GM23338 (cell line): ENCODE measurements at regions not wholly inside any gene's neighbourhood (a gene's known extent, or its start where the extent isn't known, plus 50 kb on each side); places are given as distances from the start of the nearest gene placed in this dataset.
"Not testable (repeated sequence)": the region's sequence is repeated elsewhere in the genome, so short reads cannot be mapped to it uniquely, and the experiment has no call there.

Source experiments
- ATAC-seq: fragments of 200-7000 bp; cut with Tn5 transposase; 3 replicates; pipeline ENCODE4 v1.9.1; 2020
- DNase-seq: peaks from one replicate; pipeline ENCODE4 v3.0.0-alpha.2; 2015; ENCODE audit warnings: low spot score
- H2AFZ ChIP-seq: fragments of 200-600 bp; sonication (generic); 2 replicates; pipeline ENCODE4 v1.8.0; 2016; ENCODE audit warnings: antibody characterized with exemption, mild to moderate bottlenecking, moderate library complexity
- H3F3A ChIP-seq: fragments of 200-600 bp; sonication (generic); replicated peaks from 2 replicates; pipeline ENCODE4 v1.8.0; 2017; ENCODE audit warnings: antibody characterized with exemption, mixed run types, low read depth
- H3K27ac ChIP-seq: fragments of 200-600 bp; sonication (generic); 2 replicates; pipeline ENCODE4 v1.6.1; 2016; ENCODE audit warnings: low read depth
- H3K27me3 ChIP-seq: fragments of 200-600 bp; sonication (generic); 2 replicates; pipeline ENCODE4 v1.8.0; 2016; ENCODE audit warnings: mild to moderate bottlenecking, mixed run types, moderate library complexity; ENCODE audit not compliant: insufficient read depth
- H3K36me3 ChIP-seq: fragments of 200-600 bp; sonication (generic); 2 replicates; pipeline ENCODE4 v1.8.0; 2016; ENCODE audit warnings: mild to moderate bottlenecking; ENCODE audit not compliant: insufficient read depth
- H3K4me1 ChIP-seq: fragments of 200-600 bp; sonication (generic); 2 replicates; pipeline ENCODE4 v1.8.0; 2016; ENCODE audit warnings: mild to moderate bottlenecking, moderate library complexity; ENCODE audit not compliant: insufficient read depth
- H3K4me2 ChIP-seq: fragments of 200-600 bp; sonication (generic); 2 replicates; pipeline ENCODE4 v1.7.1; 2017; ENCODE audit warnings: mixed run types
- H3K4me3 ChIP-seq: fragments of 200-600 bp; sonication (generic); 2 replicates; pipeline ENCODE4 v1.6.1; 2016; ENCODE audit warnings: mixed run types
- H3K79me2 ChIP-seq: fragments of 200-600 bp; sonication (generic); replicated peaks from 2 replicates; pipeline ENCODE4 v1.8.0; 2017; ENCODE audit warnings: mild to moderate bottlenecking; ENCODE audit not compliant: insufficient read depth
- H3K9me2 ChIP-seq: fragments of 200-600 bp; sonication (generic); 2 replicates; pipeline ENCODE4 v1.8.0; 2017; ENCODE audit not compliant: insufficient read depth
- H4K20me1 ChIP-seq: fragments of 200-600 bp; sonication (generic); replicated peaks from 2 replicates; pipeline ENCODE4 v1.8.0; 2017; ENCODE audit warnings: mild to moderate bottlenecking; ENCODE audit not compliant: insufficient read depth
- H3K27ac Mint-ChIP-seq: 2 replicates; pipeline ENCODE4 v1.8.0; 2020; ENCODE audit warnings: inconsistent platforms, mild to moderate bottlenecking, moderate library complexity, mixed read lengths
- H3K27me3 Mint-ChIP-seq: 3 replicates; pipeline ENCODE4 v1.8.0; 2022; ENCODE audit warnings: low read depth, mild to moderate bottlenecking, moderate library complexity, mixed read lengths, inconsistent platforms; ENCODE audit not compliant: insufficient read depth, poor library complexity
- H3K36me3 Mint-ChIP-seq: 3 replicates; pipeline ENCODE4 v1.8.0; 2021; ENCODE audit warnings: low read depth, mild to moderate bottlenecking, inconsistent platforms, moderate library complexity, mixed read lengths
- H3K4me1 Mint-ChIP-seq: 3 replicates; pipeline ENCODE4 v1.8.0; 2020; ENCODE audit warnings: mild to moderate bottlenecking, inconsistent platforms, mixed read lengths
- H3K4me3 Mint-ChIP-seq: 3 replicates; pipeline ENCODE4 v1.8.0; 2021; ENCODE audit warnings: moderate library complexity, mild to moderate bottlenecking, inconsistent platforms, mixed read lengths
- H3K9me3 Mint-ChIP-seq: 3 replicates; pipeline ENCODE4 v1.8.0; 2020; ENCODE audit warnings: moderate library complexity, mild to moderate bottlenecking, inconsistent platforms, mixed read lengths
- EZH2 ChIP-seq: fragments of 200-600 bp; sonication (generic); IDR thresholded peaks from one replicate; pipeline ENCODE4 v1.8.0; 2017; ENCODE audit warnings: antibody characterized with exemption, mild to moderate bottlenecking, low read depth; ENCODE audit not compliant: unreplicated experiment
- EZH2phosphoT487 ChIP-seq: fragments of 200-600 bp; sonication (generic); IDR thresholded peaks from one replicate; pipeline ENCODE4 v1.8.1; 2018; ENCODE audit warnings: antibody characterized with exemption; ENCODE audit not compliant: unreplicated experiment
- JUNB ChIP-seq: IDR thresholded peaks from one replicate; pipeline ENCODE4 v1.6.1; 2016; ENCODE audit warnings: antibody characterized with exemption; ENCODE audit not compliant: unreplicated experiment
- NANOG ChIP-seq: IDR thresholded peaks from 2 replicates; pipeline ENCODE4 v1.6.1; 2016; ENCODE audit warnings: antibody characterized with exemption, borderline replicate concordance
- ZNF114 ChIP-seq: fragments of 250-450 bp; sonication (Bioruptor Pico); IDR thresholded peaks from 2 replicates; pipeline ENCODE4 v1.5.0; 2020; ENCODE audit warnings: mild to moderate bottlenecking, moderate library complexity
- ZNF331 ChIP-seq: fragments of 250-450 bp; sonication (Bioruptor Pico); IDR thresholded peaks from 2 replicates; pipeline ENCODE4 v1.5.0; 2020; ENCODE audit warnings: low read depth, mild to moderate bottlenecking, moderate library complexity
- TF ChIP-seq, protein P1 (sequence below): IDR thresholded peaks from one replicate; pipeline ENCODE4 v1.6.1; 2018; ENCODE audit warnings: antibody characterized with exemption; ENCODE audit not compliant: unreplicated experiment
- TF ChIP-seq, protein P2 (sequence below), 2 experiments: fragments of 200-600 bp in 1 of 2; sonication (generic) in 1 of 2; conservative IDR thresholded peaks; 2 replicates each; pipeline versions ENCODE4 v1.5.1 to v1.6.1; 2016 to 2017; ENCODE audit warnings: antibody characterized with exemption in 2 of 2, low read depth in 2 of 2, mild to moderate bottlenecking in 2 of 2, moderate library complexity in 1 of 2

DNA sequence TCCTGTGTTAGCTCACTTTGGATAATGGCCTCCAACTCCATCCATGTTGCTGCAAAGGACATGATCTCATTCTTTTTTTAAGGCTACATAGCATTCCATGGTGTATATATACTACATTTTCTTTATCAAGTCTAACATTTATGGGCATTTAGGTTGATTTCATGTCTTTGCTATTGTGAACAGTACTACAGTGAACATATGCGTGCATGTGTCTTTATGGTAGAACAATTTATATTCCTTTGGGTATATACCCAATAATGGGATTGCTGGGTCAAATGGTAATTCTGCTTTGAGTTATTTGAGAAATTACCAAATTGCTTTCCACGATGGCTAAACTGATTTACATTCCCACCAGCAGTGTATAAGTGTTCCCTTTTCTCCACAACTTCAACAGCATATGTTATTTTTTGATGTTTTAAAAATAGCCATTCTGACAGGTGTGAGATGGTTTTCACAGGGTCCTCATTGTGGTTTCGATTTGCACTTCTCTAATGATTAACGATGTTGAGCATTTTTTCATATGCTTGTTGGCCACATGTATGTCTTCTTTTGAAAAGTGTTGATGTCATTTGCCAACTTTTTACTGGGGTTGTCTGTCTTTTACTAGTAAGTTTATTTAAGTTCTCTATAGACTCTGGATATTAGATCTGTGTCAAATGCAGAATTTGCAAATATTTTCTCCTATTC lies 133.4 kb downstream of the MC4R start:
- not testable (repeated sequence) for ATAC-seq, H3K36me3 Mint-ChIP-seq, H3K4me1 Mint-ChIP-seq, H3K27ac Mint-ChIP-seq, H3K9me3 Mint-ChIP-seq, H3F3A ChIP-seq, H3K27me3 ChIP-seq, H3K36me3 ChIP-seq, H3K27me3 Mint-ChIP-seq, H3K9me2 ChIP-seq, H3K4me3 Mint-ChIP-seq, H4K20me1 ChIP-seq, H3K4me3 ChIP-seq, H2AFZ ChIP-seq, H3K27ac ChIP-seq, H3K79me2 ChIP-seq, H3K4me2 ChIP-seq, DNase-seq
- H3K4me1 ChIP-seq, result peaks cover 12% of the 10 kb centered on the region; the same call in 1 of the 2 replicates

DNA sequence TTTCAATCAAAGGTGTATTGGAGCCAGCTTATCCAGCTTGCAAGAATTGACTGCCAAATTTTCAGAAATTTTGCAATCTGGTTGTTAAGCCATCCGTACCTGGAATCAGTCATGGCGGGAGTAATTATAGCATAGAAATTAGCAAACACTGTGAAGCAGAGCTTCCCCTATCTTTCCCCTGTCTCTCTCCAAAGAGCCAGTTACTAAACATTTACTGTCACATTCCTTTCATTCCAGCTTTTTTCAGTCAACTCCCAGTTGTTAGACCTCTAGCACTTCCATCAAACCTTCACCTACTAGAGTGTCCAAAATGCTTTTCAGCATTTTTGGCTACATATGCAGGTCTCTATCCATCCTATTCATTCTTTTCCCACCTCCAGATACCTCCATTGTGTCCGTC lies 137.4 kb downstream of the MC4R start:
- Histone ChIP-seq H2AFZ (no peak overlapping the region), H3F3A (no peaks in the 10 kb centered on the region), H3K4me1 (peaks cover 9% of the 10 kb centered on the region; the same call in 1 of the 2 replicates), H4K20me1 (no peaks in the 10 kb centered on the region), H3K27me3 (no peaks in the 10 kb centered on the region), H3K36me3 (no peaks in the 10 kb centered on the region), H3K4me3 (no peak overlapping the region), H3K4me2 (no peak overlapping the region), H3K27ac (no peak overlapping the region), H3K79me2 (no peaks in the 10 kb centered on the region), H3K9me2 (no peaks in the 10 kb centered on the region)
- ATAC-seq (no peak), DNase-seq (peak; percentile 48)
- Mint-ChIP-seq H3K4me3 (no peak overlapping the region), H3K36me3 (no peaks in the 10 kb centered on the region), H3K4me1 (peaks cover 3% of the 10 kb centered on the region; the same call in 2 of the 3 replicates), H3K27ac (no peak overlapping the region), H3K27me3 (no peaks in the 10 kb centered on the region), H3K9me3 (peaks cover 2% of the 10 kb centered on the region; the same call in 2 of the 3 replicates)
- no peak for TF ChIP-seq NANOG

DNA sequence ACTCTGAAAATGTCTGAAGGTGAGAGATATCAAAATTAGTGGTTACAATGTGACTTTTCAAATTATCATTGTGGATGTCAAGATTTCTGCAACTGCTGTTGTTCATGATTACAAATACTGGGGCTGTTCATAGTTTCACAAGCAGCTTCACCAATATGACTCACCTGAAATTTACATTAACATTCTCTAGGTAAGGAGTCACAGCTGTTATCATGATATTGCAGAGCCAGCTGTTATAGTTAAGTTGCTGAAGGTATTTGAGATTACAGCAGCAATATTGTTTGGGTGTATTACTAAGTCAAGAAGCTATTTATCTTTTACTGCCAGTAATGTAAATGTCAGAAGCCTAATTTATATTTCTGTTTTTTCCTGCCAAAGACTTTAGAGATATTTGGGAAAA lies 140.0 kb downstream of the MC4R start:
- peaks cover 9% of the 10 kb centered on the region; the same call in 1 of the 2 replicates for H3K4me1 ChIP-seq
- Mint-ChIP-seq H3K4me3 (no peak overlapping the region), H3K27me3 (no peaks in the 10 kb centered on the region), H3K36me3 (no peaks in the 10 kb centered on the region), H3K4me1 (no peaks in the 10 kb centered on the region), H3K9me3 (no peaks in the 10 kb centered on the region), H3K27ac (no peak overlapping the region)
- no peaks in the 10 kb centered on the region for H3K27me3 ChIP-seq
- ATAC-seq, result no peak
- H3K9me2 ChIP-seq, result no peaks in the 10 kb centered on the region
- H4K20me1 ChIP-seq, result no peaks in the 10 kb centered on the region
- no peak overlapping the region for H3K4me2 ChIP-seq
- no peak overlapping the region for H2AFZ ChIP-seq
- H3K27ac ChIP-seq, result no peak overlapping the region
- no peak overlapping the region for H3K4me3 ChIP-seq
- DNase-seq, result no peak
- no peaks in the 10 kb centered on the region for H3K36me3 ChIP-seq
- TF ChIP-seq, protein P1, sequence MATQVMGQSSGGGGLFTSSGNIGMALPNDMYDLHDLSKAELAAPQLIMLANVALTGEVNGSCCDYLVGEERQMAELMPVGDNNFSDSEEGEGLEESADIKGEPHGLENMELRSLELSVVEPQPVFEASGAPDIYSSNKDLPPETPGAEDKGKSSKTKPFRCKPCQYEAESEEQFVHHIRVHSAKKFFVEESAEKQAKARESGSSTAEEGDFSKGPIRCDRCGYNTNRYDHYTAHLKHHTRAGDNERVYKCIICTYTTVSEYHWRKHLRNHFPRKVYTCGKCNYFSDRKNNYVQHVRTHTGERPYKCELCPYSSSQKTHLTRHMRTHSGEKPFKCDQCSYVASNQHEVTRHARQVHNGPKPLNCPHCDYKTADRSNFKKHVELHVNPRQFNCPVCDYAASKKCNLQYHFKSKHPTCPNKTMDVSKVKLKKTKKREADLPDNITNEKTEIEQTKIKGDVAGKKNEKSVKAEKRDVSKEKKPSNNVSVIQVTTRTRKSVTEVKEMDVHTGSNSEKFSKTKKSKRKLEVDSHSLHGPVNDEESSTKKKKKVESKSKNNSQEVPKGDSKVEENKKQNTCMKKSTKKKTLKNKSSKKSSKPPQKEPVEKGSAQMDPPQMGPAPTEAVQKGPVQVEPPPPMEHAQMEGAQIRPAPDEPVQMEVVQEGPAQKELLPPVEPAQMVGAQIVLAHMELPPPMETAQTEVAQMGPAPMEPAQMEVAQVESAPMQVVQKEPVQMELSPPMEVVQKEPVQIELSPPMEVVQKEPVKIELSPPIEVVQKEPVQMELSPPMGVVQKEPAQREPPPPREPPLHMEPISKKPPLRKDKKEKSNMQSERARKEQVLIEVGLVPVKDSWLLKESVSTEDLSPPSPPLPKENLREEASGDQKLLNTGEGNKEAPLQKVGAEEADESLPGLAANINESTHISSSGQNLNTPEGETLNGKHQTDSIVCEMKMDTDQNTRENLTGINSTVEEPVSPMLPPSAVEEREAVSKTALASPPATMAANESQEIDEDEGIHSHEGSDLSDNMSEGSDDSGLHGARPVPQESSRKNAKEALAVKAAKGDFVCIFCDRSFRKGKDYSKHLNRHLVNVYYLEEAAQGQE, result no peak
- TF ChIP-seq, protein P2, sequence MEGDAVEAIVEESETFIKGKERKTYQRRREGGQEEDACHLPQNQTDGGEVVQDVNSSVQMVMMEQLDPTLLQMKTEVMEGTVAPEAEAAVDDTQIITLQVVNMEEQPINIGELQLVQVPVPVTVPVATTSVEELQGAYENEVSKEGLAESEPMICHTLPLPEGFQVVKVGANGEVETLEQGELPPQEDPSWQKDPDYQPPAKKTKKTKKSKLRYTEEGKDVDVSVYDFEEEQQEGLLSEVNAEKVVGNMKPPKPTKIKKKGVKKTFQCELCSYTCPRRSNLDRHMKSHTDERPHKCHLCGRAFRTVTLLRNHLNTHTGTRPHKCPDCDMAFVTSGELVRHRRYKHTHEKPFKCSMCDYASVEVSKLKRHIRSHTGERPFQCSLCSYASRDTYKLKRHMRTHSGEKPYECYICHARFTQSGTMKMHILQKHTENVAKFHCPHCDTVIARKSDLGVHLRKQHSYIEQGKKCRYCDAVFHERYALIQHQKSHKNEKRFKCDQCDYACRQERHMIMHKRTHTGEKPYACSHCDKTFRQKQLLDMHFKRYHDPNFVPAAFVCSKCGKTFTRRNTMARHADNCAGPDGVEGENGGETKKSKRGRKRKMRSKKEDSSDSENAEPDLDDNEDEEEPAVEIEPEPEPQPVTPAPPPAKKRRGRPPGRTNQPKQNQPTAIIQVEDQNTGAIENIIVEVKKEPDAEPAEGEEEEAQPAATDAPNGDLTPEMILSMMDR (conservative IDR thresholded peaks at IDR 0.05; ENCODE audit: low read depth in 2 of 2), result no peak
- no peak for TF ChIP-seq NANOG
- no peak for TF ChIP-seq JUNB
- TF ChIP-seq ZNF114, result no peak
- TF ChIP-seq EZH2phosphoT487, result no peak
- no peak for TF ChIP-seq EZH2
- TF ChIP-seq ZNF331 (CRISPR knock-in tag), result no peak
- H3F3A ChIP-seq, result no peaks in the 10 kb centered on the region
- H3K79me2 ChIP-seq, result no peaks in the 10 kb centered on the region
